ENCODE measurements at regions not wholly inside any gene's neighbourhood (a gene's known extent, or its start where the extent isn't known, plus 50 kb on each side); places are given as distances from the start of the nearest gene placed in this dataset.
"Not testable (repeated sequence)": the region's sequence is repeated elsewhere in the genome, so short reads cannot be mapped to it uniquely, and the experiment has no call there.

DNA sequence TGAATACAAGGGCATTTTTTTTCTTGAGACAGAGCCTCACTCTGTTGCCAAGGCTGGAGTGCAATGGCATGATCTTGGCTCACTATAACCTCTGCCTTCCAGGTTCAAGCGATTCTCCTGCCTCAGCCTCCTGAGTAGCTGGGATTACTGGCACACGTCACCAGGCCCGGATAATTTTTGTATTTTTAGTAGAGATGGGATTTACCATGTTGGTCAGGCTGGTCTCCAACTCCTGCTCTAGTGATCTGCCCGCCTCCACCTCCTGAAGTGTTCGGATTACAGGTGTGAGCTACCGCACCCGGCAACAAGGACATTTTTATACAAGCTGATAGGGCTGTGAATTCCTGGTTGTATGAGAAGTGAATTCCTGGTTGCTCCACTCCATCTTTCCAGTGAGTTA lies 577.7 kb upstream of the TPTE start:
- DNase-seq (ENCODE audit: low spot score), result not testable (repeated sequence)

DNA sequence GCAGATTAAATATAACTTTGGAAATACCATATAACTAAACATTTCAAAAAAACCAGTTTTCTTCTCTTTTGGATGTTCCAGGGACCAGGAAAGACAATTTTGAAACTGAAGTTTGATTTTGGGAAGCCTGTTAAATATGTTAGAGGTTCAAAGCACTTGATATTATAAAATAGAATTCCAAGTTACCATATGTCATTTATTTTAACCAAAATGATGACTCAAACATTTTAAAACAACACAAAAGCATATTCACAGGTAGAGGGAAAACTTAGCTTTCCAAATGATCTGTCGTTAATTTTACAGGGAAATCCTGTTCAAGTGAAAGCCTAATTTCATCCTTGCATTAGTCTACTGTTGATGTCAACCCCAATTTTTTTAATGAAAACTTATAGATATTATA lies 575.3 kb upstream of the TPTE start:
- DNase-seq (ENCODE audit: low spot score), result not testable (repeated sequence)

DNA sequence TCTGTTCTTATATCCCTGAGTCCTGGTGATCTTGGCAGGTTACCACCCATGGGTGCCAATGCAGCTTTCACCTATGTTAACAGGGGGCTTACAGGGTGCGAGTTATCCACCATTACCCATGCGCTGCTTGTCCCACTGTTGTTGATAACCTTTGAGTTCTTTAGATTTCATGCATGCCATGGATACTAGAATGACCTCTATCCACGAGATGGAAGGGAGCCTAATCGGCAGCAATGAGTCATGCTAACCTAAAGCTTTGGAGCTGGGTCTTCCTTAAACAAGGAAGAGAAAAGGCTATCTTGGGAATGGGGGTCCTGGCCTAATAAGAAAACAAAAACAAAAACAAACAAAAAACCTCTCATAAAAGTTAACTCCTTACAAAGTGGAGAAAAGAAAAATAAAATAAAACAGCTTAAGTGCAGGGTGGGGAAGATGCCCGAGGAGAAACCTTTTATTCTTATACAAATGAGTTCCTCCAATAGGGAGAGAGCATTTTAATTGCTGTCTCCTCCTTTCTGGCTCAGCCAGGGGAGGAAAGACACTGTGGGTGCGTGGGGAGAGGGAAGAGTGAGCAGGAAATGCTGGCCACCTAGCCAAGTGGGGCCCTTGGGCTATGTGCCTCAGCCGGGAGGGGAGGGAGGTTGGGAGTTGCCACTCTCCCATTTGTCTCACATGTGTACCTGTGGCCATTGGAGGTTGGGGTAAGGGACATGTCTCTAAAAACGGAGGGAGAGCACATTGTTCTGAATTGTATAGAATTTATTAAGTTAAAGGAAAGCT lies 571.7 kb upstream of the TPTE start:
- not testable (repeated sequence) for DNase-seq (ENCODE audit: low spot score)

DNA sequence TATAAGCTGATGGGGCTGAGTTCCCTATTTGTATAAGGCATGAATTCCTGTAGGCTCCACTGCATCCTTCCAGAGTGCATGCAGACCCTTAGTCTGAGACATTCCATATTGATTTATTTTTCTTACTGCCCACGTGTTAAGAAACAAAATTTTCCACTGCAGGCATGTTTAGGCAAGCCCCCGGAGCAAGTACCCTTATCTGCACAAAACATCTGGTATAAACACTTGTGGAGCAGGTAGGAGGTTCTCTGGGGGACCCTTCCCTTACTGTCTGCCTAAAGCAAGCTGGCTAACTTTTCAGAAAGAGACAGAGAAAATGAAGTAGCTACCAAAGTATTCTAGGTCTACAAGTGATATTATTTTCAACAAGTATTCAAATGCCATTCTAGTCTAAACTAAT lies 571.0 kb upstream of the TPTE start:
- DNase-seq (ENCODE audit: low spot score), result not testable (repeated sequence)

DNA sequence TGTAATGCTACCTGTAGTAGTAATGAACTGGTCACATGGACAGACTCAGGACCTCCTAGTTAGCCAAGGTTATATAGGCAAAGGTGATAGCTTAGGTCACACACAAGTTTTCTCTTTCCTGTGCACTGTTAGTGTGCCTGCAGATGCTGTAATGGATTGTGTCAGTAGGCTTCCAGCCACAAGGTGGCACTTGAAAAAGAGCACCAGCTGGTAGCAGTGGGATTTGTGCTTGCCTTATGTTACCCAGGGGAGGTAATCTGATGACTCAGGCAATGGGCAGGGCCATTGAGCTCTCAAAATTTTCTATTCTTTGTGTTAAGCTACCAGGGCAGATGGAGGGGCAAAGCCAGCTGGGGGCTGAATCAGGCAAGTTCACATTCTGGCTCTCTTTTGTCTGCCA lies 562.6 kb upstream of the TPTE start:
- DNase-seq (ENCODE audit: low spot score), result not testable (repeated sequence)

GRCh38 chr21:9959220-9959964 lies 562.0 kb upstream of the TPTE start:
- DNase-seq (ENCODE audit: low spot score), result not testable (repeated sequence)

DNA sequence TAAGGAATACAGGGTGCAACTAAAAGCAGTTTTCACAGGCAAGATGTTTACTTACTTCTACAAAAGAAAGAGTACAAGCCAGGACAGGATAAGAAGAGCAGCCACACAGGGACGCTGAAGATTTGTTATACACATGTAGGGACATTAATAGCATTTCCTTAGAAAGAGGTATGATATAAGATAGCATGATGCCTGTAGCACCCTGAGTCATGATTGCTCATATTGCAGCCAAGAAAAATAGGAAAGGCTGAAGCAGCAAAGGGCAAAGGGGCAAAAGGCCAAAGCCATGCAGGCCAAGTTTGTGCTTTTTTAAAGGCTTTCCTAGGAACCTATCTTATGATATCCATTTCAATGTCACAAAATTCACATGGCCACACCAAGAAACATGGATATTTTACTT lies 552.0 kb upstream of the TPTE start:
- DNase-seq (ENCODE audit: low spot score), result not testable (repeated sequence)

GRCh38 chr21:9972018-9972417 lies 549.4 kb upstream of the TPTE start:
- not testable (repeated sequence) for DNase-seq (ENCODE audit: low spot score)

GRCh38 chr21:9978371-9978770 lies 543.0 kb upstream of the TPTE start:
- not testable (repeated sequence) for DNase-seq (ENCODE audit: low spot score)

DNA sequence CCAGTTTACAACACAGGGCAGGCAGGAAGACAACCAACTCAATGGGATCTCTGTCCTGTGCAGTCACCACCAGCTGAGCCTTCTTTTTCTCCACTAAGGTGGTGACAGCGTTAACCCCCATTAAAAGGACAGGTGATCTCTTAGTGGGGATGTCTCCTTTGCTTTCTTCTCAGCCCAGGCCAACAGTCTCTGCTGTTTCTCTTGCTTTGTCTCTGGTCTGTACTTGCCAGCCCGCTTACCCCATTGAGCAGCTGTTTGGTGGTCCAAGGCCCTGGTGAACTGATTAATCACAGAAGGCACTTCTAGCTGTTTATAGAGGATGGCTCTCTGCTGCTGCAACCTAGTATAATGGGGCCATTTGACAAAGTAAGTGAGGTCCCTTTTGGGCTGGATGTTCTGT lies 523.9 kb upstream of the TPTE start:
- not testable (repeated sequence) for DNase-seq (ENCODE audit: low spot score)

DNA sequence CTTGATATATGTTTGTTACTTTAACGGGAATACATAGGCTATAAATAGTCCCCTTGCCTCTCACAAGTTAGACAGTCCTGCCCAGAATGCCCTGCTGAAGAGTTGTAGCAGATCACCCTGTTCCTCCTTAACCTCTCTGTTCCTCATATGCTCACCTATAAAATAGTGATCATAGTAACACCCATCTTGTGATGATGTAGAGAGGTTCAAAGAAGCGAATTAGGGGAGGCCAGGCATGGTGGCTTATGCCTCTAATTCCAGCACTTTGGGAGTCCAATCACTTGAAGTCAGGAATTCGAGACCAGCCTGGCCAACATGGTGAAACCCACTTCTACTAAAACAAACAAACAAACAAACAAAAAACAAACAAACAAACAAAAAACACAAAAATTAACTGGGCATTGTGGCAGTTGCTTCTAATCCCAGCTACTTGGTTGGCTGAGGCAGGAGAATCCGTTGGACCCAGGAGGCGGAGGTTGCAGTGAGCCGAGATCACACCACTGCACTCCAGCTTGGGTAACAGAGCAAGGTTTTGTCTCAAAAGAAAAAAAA lies 518.5 kb upstream of the TPTE start:
- not testable (repeated sequence) for DNase-seq (ENCODE audit: low spot score)

DNA sequence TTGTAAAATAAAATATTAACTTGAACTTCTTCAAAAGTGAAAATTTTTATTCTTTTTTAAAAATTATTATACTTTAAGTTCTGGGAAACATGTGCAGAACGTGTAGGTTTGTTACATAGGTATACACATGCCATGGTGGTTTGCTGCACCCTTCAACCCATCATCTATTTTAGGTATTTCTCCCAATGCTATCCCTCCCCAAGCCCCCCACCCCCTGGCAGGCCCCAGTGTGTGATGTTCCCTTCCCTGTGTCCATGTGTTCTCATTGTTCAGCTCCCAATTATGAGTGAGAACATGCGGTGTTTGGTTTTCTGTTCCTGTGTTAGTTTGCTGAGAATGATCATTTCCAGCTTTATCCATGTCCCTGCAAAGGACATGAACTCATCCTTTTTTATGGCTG lies 515.6 kb upstream of the TPTE start:
- not testable (repeated sequence) for DNase-seq (ENCODE audit: low spot score)

DNA sequence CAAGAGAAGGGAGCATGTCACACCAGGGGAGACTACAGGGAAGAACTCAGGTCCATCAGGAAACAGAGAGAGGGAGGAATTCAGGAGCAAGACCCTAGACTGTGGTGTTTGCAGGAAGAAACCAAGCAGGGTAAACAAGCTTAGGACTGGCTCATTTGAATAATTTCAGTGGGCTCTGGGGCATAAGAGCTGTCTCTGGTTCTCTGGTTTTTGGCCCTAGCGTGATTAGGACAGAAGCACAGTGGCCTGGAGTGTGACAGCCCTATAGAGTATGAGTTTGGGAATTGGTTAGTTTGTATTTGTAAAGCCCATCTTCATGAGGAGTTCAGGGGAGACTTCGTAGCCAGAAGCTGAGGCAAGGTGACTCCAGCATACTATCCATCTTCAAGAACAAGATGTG lies 504.4 kb upstream of the TPTE start:
- DNase-seq (ENCODE audit: low spot score), result not testable (repeated sequence)

GRCh38 chr21:10017757-10018156 lies 503.6 kb upstream of the TPTE start:
- not testable (repeated sequence) for DNase-seq (ENCODE audit: low spot score)

DNA sequence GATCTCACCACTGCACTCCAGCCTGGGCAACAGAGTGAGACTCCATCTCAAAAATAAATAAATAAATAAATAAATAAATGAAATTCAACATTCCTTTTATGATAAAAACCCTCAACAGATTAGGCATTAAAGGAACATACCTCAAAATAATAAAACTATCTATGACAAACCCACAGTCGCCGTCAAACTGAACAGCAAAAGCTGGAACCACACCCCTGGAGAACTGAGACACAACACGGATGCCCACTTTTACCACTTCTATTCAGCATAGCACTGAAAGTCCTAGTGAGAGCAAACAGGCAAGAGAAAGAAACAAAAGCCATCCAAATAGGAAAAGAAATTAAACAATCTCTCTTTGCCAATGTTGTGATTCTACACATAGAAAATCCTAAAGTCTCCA lies 499.9 kb upstream of the TPTE start:
- DNase-seq (ENCODE audit: low spot score), result not testable (repeated sequence)

- DNase-seq (ENCODE audit: low spot score), result not testable (repeated sequence)
Measured at GRCh38 chr21:10022745-10023144, 498.6 kb upstream of the TPTE start.
